ENCODE measurements at regions not wholly inside any gene's neighbourhood (a gene's known extent, or its start where the extent isn't known, plus 50 kb on each side); places are given as distances from the start of the nearest gene placed in this dataset.

DNA sequence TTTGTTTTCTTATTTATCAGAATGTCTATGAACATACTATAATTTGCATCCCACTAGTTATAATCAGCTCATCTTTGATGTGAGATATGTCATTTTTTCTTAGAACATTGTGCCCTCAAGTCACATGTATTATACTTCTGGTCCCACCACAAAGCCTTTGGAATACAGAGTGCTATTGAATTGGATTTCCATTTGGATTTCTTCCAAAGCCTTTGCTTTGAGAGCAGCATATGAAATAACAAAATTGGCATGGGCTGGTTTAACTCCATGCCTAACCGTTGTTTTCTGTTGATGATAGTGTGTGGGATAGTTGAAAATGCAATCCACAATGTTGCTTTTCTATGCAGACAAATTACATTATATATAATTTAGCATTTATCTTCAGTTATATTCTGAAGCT is 284.5 kb upstream of the PLSCR5 start:
- no peak for TF ChIP-seq CTCF (IDR thresholded peaks at IDR 0.05 in 2 of 3, conservative IDR thresholded peaks at IDR 0.05 in 1 of 3; ENCODE audit: control insufficient read depth in 2 of 3, extremely low read depth in 1 of 3, insufficient read depth in 1 of 3, low read depth in 3 of 3, low read length in 3 of 3)
- TF ChIP-seq, protein P1, sequence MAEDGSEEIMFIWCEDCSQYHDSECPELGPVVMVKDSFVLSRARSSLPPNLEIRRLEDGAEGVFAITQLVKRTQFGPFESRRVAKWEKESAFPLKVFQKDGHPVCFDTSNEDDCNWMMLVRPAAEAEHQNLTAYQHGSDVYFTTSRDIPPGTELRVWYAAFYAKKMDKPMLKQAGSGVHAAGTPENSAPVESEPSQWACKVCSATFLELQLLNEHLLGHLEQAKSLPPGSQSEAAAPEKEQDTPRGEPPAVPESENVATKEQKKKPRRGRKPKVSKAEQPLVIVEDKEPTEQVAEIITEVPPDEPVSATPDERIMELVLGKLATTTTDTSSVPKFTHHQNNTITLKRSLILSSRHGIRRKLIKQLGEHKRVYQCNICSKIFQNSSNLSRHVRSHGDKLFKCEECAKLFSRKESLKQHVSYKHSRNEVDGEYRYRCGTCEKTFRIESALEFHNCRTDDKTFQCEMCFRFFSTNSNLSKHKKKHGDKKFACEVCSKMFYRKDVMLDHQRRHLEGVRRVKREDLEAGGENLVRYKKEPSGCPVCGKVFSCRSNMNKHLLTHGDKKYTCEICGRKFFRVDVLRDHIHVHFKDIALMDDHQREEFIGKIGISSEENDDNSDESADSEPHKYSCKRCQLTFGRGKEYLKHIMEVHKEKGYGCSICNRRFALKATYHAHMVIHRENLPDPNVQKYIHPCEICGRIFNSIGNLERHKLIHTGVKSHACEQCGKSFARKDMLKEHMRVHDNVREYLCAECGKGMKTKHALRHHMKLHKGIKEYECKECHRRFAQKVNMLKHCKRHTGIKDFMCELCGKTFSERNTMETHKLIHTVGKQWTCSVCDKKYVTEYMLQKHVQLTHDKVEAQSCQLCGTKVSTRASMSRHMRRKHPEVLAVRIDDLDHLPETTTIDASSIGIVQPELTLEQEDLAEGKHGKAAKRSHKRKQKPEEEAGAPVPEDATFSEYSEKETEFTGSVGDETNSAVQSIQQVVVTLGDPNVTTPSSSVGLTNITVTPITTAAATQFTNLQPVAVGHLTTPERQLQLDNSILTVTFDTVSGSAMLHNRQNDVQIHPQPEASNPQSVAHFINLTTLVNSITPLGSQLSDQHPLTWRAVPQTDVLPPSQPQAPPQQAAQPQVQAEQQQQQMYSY (CRISPR knock-in tag; IDR thresholded peaks at IDR 0.05) = no peak
- no peak for TF ChIP-seq RFX5 (IDR thresholded peaks at IDR 0.05; ENCODE audit: low read depth, low read length)
- TF ChIP-seq, protein P2, sequence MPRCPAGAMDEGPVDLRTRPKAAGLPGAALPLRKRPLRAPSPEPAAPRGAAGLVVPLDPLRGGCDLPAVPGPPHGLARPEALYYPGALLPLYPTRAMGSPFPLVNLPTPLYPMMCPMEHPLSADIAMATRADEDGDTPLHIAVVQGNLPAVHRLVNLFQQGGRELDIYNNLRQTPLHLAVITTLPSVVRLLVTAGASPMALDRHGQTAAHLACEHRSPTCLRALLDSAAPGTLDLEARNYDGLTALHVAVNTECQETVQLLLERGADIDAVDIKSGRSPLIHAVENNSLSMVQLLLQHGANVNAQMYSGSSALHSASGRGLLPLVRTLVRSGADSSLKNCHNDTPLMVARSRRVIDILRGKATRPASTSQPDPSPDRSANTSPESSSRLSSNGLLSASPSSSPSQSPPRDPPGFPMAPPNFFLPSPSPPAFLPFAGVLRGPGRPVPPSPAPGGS (IDR thresholded peaks at IDR 0.05; ENCODE audit: borderline replicate concordance, insufficient read depth, low read depth, low read length, poor library complexity, severe bottlenecking) = no peak
- TF ChIP-seq POLR2A (IDR thresholded peaks at IDR 0.05; ENCODE audit: low read depth, low read length) = no peak
- no peak for TF ChIP-seq POLR2AphosphoS5 (IDR thresholded peaks at IDR 0.05; ENCODE audit: low read length)
- no peak for TF ChIP-seq IKZF1 (conservative IDR thresholded peaks at IDR 0.05)
- no peak for TF ChIP-seq EED (IDR thresholded peaks at IDR 0.05; ENCODE audit: low read depth)
- no peak for TF ChIP-seq POLR2AphosphoS2 (IDR thresholded peaks at IDR 0.05; ENCODE audit: low read depth, low read length)
